Panc1 (cell line): ENCODE measurements at regions not wholly inside any gene's neighbourhood (a gene's known extent, or its start where the extent isn't known, plus 50 kb on each side); places are given as distances from the start of the nearest gene placed in this dataset.

Experiments
- ATAC-seq: fragments of 200-7000 bp; cut with Tn5 transposase; 2 replicates; pipeline ENCODE4 v1.9.1; 2020; ENCODE audit warnings: mild to moderate bottlenecking, moderate library complexity
- BruUV-seq: library from RNA; stranded (reverse); fragments of 400-500 nt; replicated peaks from 2 replicates; lab custom pipeline; 2021; lab: Mats Ljungman, UMichigan
- CTCF ChIA-PET: fragments of 300-600 bp; sonication (Branson Sonifier 250); formaldehyde crosslinking; loops from one replicate; lab custom pipeline; 2022; ENCODE audit warnings: antibody characterized with exemption; lab: Charles Lee
- POLR2A ChIA-PET: fragments of 300-600 bp; sonication (Branson Sonifier 250); formaldehyde crosslinking; loops from one replicate; lab custom pipeline; 2022; ENCODE audit warnings: antibody characterized with exemption; lab: Charles Lee
- DNase-seq: peaks from one replicate; pipeline ENCODE4 v3.0.0-alpha.2; 2010; ENCODE audit warnings: low read depth, low spot score
- H3K27ac ChIP-seq: 2 replicates; pipeline ENCODE4 v1.5.1; 2011; ENCODE audit warnings: mild to moderate bottlenecking, low read length, inconsistent platforms
- H3K27me3 ChIP-seq: fragments of 200-500 bp; sonication (Bioruptor generic); 2 replicates; pipeline ENCODE4 v1.6.0; 2014; ENCODE audit warnings: low read length, inconsistent platforms; ENCODE audit not compliant: control insufficient read depth, insufficient read depth
- H3K36me3 ChIP-seq: fragments of 200-500 bp; sonication (Bioruptor generic); 2 replicates; pipeline ENCODE4 v1.5.1; 2014; ENCODE audit warnings: inconsistent platforms, mild to moderate bottlenecking, low read length, moderate library complexity; ENCODE audit not compliant: control insufficient read depth, insufficient read depth
- H3K4me1 ChIP-seq: 2 replicates; pipeline ENCODE4 v1.5.1; 2011; ENCODE audit warnings: inconsistent platforms, mild to moderate bottlenecking, low read length, moderate library complexity; ENCODE audit not compliant: control insufficient read depth, insufficient read depth
- H3K4me3 ChIP-seq, 2 experiments: 2 replicates each; pipeline ENCODE4 v1.5.1; 2011 to 2012; ENCODE audit warnings: low read depth in 2 of 2, low read length in 2 of 2, mild to moderate bottlenecking in 2 of 2, inconsistent platforms in 1 of 2, moderate library complexity in 1 of 2
- H3K9me3 ChIP-seq: fragments of 200-500 bp; sonication (Bioruptor generic); 2 replicates; pipeline ENCODE4 v1.5.1; 2014; ENCODE audit warnings: low read depth, mild to moderate bottlenecking, inconsistent platforms, low read length, moderate library complexity; ENCODE audit not compliant: control insufficient read depth, insufficient read depth
- POLR2AphosphoS5 ChIP-seq: IDR thresholded peaks from 2 replicates; pipeline ENCODE4 v1.6.1; 2012; ENCODE audit warnings: mild to moderate bottlenecking, low read depth, low read length, moderate library complexity
- SIN3A ChIP-seq: IDR thresholded peaks from 2 replicates; pipeline ENCODE4 v1.6.1; 2012; ENCODE audit warnings: low read depth, mild to moderate bottlenecking, low read length, moderate library complexity, borderline replicate concordance; ENCODE audit not compliant: insufficient read depth
- TCF7L2 ChIP-seq: IDR thresholded peaks from 2 replicates; pipeline ENCODE4 v1.6.1; 2011; ENCODE audit warnings: mild to moderate bottlenecking, low read depth, low read length, inconsistent platforms
- in situ Hi-C: cut with HindIII; loops from 2 replicates; pipeline ENCODE4 v1.10.0; 2016; ENCODE audit warnings: low sequenced_read_pairs, low pct_unique_long_range_greater_than_20kb
- intact Hi-C: fragments of 100-400 bp; cut with micrococcal nuclease; formaldehyde crosslinking; loops from one replicate; pipeline ENCODE4 v1.10.0; 2022; ENCODE audit not compliant: unreplicated experiment
- TF ChIP-seq, protein P1 (sequence below), 2 experiments: IDR thresholded peaks; 2 replicates each; pipeline ENCODE4 v1.6.1; 2011 to 2012; ENCODE audit warnings: low read depth in 2 of 2, control low read depth in 1 of 2, low read length in 1 of 2, mild to moderate bottlenecking in 1 of 2, moderate library complexity in 1 of 2; ENCODE audit not compliant: insufficient read depth in 1 of 2
- TF ChIP-seq, protein P2 (sequence below): fragments of 450-650 bp; IDR thresholded peaks from 2 replicates; pipeline ENCODE4 v1.5.1; 2017; ENCODE audit warnings: mild to moderate bottlenecking

DNA sequence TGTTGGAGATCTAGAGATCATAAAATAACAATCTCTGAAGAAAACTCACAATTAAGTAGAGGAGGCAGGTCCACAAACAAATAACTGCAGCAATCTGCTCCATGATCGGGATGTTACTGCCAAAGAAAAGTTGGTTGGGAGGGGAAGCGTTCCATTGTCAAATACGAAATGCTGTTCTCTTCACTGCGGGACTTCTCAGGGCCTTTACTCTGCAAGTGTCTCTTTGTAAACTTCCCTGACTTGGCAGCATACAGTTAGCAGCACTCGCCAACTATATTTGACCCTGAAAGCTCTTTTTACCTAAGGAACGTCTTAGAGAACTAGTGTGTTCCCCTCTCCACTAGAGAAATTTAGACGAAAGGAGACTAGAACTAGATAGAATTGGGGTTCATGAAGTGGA is 780.7 kb upstream of the TBX3 start:
- Histone ChIP-seq H3K36me3 (no peaks in the 10 kb centered on the region), H3K4me1 (no peaks in the 10 kb centered on the region), H3K9me3 (peaks cover 4% of the 10 kb centered on the region; the same call in 1 of the 2 replicates), H3K4me3 (no peak overlapping the region), H3K27ac (no peak overlapping the region), H3K27me3 (0 out of 2 replicates have a peak, but pooled peaks cover 2% of the 10 kb centered on the region)
- CTCF ChIA-PET: no interaction called here
- no TSS peak for BruUV-seq
- intact Hi-C loops (no loop called here), in situ Hi-C loops (no loop called here)
- ATAC-seq: no peak
- TF ChIP-seq, protein P1, sequence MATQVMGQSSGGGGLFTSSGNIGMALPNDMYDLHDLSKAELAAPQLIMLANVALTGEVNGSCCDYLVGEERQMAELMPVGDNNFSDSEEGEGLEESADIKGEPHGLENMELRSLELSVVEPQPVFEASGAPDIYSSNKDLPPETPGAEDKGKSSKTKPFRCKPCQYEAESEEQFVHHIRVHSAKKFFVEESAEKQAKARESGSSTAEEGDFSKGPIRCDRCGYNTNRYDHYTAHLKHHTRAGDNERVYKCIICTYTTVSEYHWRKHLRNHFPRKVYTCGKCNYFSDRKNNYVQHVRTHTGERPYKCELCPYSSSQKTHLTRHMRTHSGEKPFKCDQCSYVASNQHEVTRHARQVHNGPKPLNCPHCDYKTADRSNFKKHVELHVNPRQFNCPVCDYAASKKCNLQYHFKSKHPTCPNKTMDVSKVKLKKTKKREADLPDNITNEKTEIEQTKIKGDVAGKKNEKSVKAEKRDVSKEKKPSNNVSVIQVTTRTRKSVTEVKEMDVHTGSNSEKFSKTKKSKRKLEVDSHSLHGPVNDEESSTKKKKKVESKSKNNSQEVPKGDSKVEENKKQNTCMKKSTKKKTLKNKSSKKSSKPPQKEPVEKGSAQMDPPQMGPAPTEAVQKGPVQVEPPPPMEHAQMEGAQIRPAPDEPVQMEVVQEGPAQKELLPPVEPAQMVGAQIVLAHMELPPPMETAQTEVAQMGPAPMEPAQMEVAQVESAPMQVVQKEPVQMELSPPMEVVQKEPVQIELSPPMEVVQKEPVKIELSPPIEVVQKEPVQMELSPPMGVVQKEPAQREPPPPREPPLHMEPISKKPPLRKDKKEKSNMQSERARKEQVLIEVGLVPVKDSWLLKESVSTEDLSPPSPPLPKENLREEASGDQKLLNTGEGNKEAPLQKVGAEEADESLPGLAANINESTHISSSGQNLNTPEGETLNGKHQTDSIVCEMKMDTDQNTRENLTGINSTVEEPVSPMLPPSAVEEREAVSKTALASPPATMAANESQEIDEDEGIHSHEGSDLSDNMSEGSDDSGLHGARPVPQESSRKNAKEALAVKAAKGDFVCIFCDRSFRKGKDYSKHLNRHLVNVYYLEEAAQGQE (IDR thresholded peaks at IDR 0.05; ENCODE audit: insufficient read depth in 1 of 2, low read depth in 2 of 2, low read length in 1 of 2): no peak
- TF ChIP-seq SIN3A (no peak), TCF7L2 (no peak), POLR2AphosphoS5 (no peak)
- TF ChIP-seq, protein P2, sequence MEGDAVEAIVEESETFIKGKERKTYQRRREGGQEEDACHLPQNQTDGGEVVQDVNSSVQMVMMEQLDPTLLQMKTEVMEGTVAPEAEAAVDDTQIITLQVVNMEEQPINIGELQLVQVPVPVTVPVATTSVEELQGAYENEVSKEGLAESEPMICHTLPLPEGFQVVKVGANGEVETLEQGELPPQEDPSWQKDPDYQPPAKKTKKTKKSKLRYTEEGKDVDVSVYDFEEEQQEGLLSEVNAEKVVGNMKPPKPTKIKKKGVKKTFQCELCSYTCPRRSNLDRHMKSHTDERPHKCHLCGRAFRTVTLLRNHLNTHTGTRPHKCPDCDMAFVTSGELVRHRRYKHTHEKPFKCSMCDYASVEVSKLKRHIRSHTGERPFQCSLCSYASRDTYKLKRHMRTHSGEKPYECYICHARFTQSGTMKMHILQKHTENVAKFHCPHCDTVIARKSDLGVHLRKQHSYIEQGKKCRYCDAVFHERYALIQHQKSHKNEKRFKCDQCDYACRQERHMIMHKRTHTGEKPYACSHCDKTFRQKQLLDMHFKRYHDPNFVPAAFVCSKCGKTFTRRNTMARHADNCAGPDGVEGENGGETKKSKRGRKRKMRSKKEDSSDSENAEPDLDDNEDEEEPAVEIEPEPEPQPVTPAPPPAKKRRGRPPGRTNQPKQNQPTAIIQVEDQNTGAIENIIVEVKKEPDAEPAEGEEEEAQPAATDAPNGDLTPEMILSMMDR: no peak
- no peak for DNase-seq
- POLR2A ChIA-PET: no interaction called here

DNA sequence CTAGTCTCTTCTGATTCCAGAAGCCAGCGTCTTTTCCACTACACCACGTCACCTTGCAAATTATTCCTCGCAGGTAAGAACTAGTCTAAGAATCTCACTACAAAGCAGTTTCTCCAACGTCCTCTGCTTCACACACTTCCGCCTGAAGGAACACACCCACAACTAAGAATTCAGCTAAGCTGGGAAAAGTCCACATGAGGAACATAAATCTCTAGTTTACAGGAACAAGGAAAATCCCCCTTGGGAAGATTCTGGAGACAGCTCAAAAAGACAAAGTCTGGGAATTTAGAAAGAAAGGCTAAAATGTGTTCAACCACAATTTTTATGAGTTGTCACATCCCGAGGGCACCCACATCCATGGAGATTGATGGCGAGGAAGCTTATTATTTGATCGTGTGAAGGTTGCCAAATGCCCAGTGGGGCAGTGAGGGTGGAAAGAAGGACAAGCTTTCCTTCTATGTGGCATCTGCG is 780.2 kb upstream of the TBX3 start:
- ATAC-seq (no peak), DNase-seq (no peak)
- in situ Hi-C loops (no loop called here), intact Hi-C loops (no loop called here)
- H3K4me1 ChIP-seq: no peaks in the 10 kb centered on the region
- no peak overlapping the region for H3K27ac ChIP-seq
- TF ChIP-seq, protein P2: no peak
- TF ChIP-seq SIN3A (no peak), POLR2AphosphoS5 (no peak), TCF7L2 (no peak)
- TF ChIP-seq, protein P1 (IDR thresholded peaks at IDR 0.05; ENCODE audit: insufficient read depth in 1 of 2, low read depth in 2 of 2, low read length in 1 of 2): no peak
- no peak overlapping the region for H3K4me3 ChIP-seq
- ChIA-PET POLR2A (no interaction called here), CTCF (no interaction called here)
- H3K36me3 ChIP-seq: no peaks in the 10 kb centered on the region
- no TSS peak for BruUV-seq
- 0 out of 2 replicates have a peak, but pooled peaks cover 2% of the 10 kb centered on the region for H3K27me3 ChIP-seq
- peaks cover 4% of the 10 kb centered on the region; the same call in 1 of the 2 replicates for H3K9me3 ChIP-seq
